ENCODE measurements at regions not wholly inside any gene's neighbourhood (a gene's known extent, or its start where the extent isn't known, plus 50 kb on each side); places are given as distances from the start of the nearest gene placed in this dataset.
"Not testable (repeated sequence)": the region's sequence is repeated elsewhere in the genome, so short reads cannot be mapped to it uniquely, and the experiment has no call there.

DNA sequence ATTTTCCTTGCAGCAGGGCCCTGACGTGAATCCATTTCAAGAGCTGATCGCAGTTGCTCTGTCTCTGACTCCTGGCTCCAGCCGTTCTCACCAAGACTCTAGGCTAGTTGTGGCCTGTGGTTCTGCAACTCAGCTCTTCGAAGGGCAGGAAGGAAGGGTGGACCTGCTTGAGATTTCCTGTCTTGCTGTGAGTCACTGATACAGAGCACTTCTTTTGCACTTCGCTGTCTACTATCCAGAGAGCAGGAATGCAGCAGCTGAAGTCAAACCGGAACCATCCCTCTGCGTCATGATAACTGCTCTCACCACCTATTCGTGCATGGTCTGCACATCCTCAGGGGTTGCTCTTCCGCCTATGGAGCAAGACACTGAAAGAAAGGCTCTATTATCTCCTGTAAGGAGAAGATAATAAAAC lies 59.7 kb downstream of the RAP2B start:
- peak; percentile 89 for DNase-seq

DNA sequence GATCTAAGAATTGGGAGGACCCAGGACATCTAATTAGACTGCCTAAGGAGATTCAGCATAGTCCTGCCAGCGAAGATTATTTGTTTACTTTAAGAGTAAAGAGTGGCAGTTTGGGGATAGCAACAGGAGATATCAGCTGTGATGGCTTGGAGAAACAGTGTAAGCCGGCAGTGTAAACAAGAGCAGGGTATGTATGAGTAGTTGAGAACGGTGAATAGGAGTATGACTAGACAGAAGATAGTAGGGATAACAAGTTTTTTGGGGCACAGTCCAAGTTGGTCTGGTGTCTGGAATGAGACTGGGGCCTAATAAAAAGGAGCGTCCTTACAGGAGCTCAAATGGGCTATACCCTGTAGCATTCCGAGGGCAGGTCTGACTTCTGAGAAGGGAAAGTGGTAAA lies 64.9 kb downstream of the RAP2B start:
- DNase-seq = not testable (repeated sequence)

DNA sequence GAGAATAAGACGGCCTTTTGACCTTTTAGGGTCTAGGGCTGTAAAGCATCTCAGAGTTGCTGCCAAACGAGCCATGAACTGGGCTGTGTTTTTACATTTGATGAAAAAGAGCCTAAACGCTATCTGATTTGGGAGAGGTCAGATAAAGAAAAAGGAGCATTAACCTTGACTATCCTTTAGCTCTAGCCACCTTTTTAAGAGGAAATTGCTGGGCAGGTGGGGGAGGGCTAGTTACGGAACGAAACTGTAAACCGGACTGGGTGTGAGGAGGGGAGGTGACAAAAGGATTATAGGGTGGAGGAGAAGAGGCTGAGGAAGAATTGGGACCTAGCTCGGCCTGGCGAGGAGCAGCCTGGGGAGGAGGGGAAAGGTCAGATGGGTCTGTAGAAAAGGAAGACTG lies 68.4 kb downstream of the RAP2B start:
- not testable (repeated sequence) for DNase-seq

DNA sequence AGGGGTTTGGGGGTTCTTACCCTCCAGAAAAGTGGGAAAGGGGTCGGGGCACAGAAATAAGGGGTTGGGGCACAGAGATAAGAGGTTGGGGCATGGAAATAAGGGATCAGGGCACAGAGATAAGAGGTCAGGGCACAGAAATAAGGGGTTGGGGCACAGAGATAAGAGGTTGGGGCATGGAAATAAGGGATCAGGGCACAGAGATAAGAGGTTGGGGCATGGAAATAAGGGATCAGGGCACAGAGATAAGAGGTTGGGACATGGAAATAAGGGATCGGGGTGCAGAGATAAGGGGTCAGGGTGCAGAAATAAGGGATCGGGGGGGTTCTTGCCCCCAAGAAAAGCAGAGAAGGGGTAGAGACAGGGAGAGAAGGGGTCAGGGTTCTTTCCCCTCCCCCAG lies 69.2 kb downstream of the RAP2B start:
- not testable (repeated sequence) for DNase-seq

DNA sequence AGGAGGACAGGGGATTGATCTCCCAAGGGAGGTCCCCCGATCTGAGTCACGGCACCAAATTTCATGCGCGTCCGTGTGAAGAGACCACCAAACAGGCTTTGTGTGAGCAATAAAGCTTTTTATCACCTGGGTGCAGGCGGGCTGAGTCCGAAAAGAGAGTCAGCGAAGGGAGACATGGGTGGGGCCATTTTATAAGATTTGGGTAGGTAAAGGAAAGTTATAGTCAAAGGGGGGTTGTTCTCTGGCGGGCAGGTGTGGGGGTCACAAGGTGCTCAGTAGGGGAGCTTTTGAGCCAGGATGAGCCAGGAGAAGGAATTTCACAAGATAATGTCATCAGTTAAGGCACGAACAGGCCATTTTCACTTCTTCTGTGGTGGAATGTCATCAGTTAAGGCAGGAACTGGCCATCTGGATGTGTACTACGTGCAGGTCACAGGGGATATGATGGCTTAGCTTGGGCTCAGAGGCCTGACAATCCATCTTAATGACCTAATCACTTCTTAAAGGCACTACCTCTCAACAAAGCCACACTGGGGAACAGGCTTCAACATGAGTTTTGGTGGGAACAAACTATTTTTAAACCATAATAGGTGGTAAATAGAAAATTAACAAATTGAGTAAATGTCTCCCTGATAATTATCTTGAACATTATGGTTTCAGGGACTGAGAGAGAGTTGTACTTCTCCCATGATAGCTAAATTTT lies 70.2 kb downstream of the RAP2B start:
- not testable (repeated sequence) for DNase-seq

DNA sequence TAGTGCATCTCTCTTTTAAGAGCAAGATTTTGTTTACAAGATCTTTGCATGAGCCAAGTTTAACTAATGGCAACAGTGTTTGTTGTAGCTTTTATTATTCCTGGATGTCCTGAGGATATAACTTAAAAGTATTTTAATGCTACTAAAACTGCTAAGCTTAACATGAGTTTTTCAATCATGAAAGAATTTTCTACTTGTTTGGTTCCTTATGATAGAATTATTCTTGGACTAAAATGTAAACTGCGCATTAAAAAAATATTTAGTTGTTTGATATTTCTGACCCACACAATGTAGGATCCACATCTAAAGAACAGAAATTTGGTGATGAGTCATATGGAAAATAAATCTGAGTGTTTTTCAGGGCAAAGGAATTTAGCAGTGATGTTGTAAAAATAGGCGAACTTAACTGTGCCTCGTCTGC lies 70.8 kb downstream of the RAP2B start:
- no peak for DNase-seq

DNA sequence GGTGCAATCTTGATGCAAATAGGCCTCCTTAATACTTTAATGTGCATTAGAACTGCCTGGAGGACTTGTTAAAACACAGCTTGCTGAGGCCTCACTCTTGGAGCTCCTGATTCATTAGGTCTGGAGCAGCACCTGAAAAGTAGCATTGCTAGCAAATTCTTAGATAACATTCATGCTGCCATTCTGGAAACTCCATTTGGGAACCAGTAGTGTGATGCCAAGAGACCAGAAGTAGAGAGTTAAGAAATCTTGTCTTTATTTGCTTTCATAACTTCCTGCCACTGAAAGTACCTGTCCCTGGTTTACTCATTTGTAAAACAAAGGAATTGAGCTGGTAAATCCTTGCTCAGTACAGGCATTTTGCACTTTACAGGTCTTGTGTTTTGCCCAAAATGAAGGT lies 72.0 kb downstream of the RAP2B start:
- DNase-seq = peak; percentile 54

DNA sequence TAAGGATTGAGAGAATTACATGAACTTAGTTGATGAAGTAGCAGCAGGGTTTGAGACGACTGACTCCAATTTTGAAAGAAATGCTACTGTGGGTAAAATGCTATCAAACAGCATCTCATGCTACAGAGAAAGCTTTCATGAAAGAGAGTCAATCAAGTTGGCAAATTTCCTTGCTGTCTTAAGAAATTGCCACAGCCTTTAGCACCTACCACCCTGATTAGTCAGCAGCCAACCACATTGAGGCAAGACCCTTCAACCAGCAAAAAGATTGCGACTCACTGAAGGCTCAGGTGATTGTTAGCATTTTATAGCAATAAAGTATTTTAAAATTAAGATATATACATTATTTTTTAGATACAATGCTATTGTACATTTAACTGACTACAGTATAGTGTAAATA lies 80.9 kb downstream of the RAP2B start:
- DNase-seq = peak; percentile 47

DNA sequence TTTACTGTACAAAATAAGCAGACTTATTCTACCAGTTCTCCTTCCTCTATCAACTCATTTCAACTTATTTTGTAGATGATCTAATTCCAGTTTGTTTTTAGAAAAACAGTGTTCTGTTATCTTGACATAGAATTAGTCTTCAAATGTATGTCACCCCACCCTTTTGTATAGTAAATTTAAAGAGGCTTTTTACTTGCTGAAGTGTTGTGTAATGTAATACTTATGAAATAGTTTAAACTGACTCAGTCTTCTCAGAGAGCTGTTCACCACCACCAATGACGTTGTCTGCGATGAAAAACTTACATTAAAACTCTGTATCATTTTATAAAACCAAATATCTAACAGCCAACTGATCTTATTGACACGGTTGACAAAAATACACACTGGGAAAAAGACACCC lies 82.9 kb downstream of the RAP2B start:
- peak; percentile 82 for DNase-seq

DNA sequence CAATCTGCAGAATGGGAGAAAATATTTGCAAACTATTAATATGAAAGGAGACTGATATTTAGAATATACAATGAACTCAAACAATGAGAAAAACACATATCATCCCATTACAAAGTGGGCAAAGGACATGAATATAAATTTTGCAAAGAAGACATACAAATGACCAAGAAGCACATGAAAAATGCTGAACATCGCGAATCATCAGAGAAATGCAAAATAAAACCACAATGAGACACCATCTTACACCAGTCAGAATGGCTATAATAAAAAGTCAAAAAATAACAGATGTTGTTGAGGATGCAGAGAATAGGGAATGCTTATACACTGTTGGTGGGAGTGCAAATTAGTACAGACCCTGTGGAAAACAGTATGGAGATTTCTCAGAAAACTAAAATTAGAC lies 83.6 kb downstream of the RAP2B start:
- DNase-seq = peak; percentile 22

DNA sequence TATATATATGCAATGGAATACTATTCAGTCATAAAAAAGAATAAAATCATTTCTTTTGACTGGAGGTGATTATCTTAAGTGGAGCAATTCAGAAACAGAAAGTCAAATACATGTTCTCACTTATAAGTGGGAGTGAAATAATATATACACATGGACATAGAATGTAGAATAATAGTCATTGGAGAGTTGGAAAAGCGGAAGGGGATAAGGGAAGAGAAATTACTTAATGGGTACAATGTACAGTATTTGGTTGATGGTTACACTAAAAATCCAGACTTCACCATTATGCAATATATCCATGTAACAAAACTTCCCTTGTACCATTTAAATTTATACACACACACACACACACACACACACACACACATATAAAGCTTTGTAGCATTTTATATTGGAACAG lies 84.3 kb downstream of the RAP2B start:
- DNase-seq = peak; percentile 89

DNA sequence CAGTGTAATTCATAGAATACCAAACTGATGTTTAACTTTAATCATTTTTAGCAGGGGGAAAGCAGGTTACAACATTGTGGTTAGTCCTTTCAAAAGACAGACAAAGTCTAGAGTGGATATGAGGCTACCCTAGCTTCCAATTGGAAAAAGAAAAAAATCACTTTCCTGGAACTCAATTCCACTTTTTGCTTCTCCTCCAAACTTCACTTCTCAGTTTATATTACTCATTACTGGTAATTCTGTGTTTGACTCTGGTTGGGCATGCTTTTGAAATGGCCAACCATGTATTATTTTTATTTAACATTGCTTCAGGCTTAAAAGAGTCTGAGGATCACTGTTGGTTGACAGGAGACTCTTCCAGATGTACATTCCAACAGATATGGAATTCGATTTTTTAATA lies 84.8 kb downstream of the RAP2B start:
- DNase-seq = peak; percentile 63

DNA sequence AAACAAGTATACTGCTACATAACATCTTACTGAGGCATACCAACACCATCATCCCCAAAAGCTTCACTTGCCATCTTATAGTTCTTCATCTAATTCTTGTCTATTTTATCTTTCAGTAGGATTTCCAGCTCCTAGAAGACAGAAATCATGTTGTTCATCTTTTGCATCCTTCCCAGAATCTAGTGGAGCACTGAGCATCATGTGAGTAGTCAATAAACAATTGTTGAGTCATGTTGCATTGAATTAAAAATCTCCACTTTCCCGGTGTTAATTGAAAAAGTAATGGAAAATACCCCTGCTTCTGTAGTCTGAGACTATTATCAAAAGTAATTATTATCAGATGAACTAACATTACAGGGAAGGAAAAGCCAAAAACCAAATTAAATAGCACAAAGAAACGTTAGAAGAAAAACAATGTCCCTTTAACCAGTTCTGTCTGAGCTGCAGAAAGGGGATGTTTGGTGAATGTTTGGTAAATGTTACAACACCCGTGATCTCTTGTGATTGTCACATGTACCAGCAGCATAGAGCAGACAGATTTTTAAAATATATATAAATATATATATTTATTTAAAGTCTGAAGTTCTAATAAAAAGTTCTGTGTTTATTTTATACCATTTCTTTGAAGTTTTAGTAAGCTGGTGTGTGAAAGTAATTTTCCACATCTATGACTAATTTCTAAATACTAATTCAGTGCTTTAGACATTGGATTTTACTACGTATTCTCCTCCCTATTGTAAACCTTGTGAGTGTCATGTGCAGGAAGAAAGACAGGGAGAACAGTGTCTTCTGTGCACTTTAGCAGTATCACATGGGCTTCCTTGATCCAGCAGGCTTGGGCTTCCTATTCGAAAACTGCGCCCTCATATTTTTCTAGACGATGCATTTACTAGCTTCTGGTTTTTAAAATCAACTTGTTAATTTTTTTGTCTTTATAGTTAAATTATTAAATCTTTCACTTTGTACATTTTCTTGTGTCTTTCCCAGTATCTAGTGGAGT lies 85.6 kb downstream of the RAP2B start:
- DNase-seq = peak; percentile 80

DNA sequence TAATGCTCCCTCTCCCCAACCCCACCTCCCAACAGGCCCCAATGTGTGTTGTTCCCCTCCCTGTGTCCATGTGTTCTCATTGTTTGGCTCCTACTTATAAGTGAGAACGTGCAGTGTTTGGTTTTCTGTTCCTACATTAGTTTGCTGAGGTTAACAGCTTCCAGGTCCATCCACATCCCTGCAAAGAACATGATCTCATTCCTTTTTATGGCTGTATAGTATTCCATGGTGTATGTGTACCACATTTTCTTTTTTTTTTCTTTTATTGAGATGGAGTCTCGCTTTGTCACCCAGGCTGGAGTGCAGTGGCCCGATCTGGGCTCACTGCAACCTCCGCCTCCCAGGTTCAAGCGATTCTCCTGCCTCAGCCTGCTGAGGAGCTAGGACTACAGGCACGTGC lies 86.8 kb downstream of the RAP2B start:
- DNase-seq = not testable (repeated sequence)

DNA sequence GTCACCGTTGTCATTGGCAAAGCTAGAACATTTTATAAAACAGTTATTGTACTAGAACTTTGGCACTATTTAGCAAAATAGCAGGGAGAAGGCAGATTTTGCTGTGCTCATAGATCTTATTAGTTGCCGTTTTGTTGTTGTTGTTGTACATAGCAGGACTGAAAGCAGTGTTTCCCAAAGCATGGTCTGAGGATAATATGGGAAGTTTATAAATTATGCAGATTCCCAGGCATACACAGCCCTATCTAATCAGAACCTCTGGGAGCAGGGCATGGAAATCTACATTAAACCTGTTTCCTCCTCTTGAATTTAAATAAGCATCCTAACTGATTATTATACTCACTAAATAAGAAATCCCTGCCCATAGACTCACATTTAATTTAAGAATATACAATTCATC lies 87.9 kb downstream of the RAP2B start:
- DNase-seq = no peak

DNA sequence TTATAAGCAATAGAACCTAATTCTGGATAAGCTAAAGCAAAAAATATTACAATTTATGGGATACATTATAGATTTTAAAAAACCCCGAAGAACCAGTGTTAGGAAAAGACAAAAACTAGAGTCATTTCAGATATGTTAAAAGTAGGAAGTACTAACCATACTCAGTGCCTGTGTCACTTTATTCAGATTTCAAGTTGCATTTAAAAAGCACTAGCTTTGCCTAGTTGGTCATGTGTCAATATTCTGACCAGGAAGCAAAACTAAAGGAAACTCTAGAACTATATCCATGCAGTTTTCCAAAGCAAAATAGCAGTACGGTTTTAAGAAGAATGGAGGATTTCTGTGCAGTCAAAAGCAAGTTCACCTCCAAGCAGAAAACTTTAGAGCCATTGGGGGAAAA lies 88.4 kb downstream of the RAP2B start:
- peak; percentile 64 for DNase-seq

DNA sequence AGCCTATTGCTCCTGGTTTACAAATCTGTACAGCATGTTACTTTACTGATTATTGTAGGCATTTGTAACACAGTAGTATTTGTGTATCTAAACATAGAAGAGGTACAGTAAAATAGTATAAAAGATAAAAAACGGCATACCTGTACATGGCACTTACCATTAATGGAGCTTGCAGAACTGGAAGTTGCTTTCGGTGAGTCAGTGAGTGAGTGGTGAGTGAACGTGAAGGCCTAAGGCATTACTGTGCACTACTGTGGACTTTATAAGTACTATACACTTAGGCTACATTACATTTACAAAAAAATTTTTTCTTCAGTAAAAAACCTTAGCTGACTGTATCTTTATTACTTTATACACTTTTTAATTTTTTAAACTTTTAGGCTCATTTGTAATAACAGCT lies 90.9 kb downstream of the RAP2B start:
- no peak for DNase-seq

DNA sequence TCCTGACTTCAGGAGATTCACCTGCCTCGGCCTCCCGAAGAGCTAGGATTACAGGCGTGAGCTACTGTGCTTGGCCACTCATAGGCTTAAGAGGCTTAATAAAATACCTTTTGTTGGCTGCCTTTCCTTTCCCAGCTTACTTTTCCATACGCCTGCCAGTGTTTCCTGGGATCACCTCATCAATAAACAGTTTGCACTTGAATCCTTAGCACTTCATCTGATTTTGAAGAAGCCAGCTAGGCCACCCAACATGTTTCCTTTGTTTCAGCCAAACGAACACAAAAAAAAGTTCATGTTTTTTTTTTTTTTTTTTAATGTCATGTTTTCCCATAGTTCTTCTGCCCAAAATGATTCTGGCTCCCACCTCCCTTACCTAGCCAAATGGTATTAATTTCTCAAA lies 92.3 kb downstream of the RAP2B start:
- DNase-seq = no peak

DNA sequence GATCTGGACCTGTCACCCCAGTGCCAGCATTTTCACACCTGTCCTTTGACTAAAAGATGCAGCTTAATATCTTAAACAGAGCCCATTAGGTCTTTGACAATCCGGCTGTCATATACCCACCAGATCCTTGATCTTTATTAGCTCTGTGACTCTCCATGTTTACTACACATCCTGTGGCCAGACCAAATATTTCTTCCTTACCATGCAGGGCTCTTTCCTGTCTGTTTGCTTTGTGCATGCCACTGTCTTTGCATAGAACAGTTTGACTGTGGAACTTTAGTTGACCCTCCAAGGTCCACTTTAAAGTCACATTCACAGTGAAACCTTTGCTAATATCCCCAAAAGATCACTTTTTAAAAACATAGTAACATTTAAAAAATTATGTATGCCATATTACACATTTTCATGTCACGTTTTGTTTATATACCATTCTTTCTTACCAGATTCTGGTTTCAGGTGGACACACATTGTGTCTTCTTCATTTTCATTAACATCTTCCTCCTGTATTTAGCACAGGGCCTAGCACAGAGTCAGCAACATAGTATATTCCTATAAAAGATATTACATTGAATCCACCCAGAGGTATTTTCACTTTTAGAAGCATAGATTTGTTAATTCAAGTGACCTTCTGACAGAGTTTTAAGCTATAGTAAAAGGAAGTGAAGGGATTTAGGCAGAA lies 95.8 kb downstream of the RAP2B start:
- no peak for DNase-seq

DNA sequence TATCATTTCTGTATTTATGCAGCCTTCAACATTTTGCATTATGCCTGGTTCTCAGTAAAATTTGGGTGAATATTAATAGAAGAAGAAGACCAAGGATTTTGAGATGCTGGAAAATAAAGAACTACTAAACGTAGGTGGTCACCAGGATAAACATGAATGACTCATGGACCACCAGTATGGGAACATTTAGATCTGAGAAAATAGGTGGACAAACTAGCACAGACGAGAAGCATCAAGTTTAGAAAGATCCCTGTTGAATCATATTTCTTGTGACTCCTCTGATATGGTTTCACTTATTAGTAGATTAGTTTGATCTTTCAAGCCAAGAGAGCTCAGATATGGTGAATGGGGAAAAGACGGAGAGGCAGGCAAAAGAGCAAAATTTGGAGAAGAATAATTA lies 97.9 kb downstream of the RAP2B start:
- DNase-seq = no peak

DNA sequence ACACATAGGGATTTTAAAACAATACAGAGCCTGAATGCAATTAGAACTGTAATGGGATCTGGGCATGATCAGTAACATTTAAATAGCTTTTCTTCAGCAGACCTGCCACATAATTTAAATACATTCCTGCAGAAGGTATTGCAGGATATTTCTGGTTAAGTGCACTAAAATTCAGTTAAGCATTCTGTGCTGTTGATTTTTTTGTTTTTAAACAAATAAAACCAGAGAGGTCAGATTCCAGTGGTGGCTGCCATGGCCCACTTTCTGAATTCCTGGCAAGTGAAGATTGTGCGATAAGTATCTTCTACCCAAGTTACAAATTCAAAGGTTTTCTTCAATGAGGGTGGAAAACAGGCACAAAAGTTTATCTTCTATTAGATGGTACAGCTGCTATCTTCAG lies 98.7 kb downstream of the RAP2B start:
- no peak for DNase-seq

DNA sequence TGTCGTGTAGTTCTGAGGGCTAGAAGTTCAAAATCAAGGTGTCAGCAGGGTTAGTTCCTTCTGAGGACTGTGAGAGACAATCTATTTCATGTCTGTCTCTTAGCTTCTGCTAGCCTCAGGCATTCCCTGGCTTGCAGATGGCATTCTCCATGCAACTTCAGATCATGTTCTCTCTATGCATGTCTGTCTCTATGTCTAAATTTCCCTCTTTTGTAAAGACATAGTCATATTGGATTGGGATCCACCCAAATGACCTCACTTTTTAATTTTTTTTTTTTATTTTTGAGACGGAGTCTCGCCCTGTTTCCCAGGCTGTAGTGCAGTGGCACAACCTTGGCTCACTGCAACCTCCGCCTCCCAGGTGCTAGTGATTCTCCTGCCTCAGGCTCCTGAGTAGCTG lies 104.6 kb downstream of the RAP2B start:
- DNase-seq = no peak

DNA sequence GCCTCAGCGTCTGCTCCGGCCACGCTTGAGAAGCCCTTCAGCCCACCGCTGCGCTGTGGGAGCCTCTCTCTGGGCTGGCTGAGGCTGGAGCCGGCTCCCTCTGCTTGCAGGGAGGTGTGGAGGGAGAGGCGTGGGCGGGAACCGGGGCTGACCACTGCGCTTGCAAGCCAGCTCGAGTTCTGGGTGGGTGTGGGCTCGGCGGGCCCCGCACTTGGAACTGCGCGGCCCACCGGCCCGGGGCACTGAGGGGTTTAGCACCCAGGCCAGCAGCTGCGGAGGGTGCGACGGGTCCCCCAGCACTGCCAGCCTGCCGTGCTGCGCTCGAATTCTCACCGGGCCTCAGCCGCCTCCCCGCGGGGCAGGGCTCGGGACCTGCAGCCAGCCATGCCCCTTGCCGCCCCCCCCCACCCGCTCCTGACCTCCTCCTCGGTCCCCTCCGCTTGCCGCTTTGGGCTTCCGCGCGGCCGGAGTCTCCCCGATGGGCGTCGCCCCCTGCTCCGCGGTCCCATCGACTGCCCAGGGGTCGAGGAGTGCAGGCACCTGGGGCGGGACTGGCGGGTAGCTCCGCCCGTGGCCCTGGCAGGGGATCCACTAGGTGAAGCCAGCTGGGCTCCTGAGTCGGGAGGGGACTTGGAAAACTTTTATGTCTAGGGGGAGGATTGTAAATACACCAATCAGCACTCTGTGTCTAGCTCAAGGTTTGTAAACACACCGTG lies 106.7 kb downstream of the RAP2B start:
- DNase-seq = no peak

Data from inflammatory macrophage treated with lipopolysaccharide for 4 hours (primary cell).